Suprapubic skin (tissue), 4 donors: ENCODE measurements at regions not wholly inside any gene's neighbourhood (a gene's known extent, or its start where the extent isn't known, plus 50 kb on each side); places are given as distances from the start of the nearest gene placed in this dataset.

ENCODE experiments used
- CTCF ChIP-seq, 2 donors: fragments of 200-600 bp in 1 of 2; fragments of 450-650 bp in 1 of 2; sonication (generic) in 1 of 2; IDR thresholded peaks; one replicate each; pipeline ENCODE4 v1.5.1; 2016 to 2019; ENCODE audit warnings: antibody characterized with exemption in 2 of 2, mild to moderate bottlenecking in 1 of 2, moderate library complexity in 1 of 2
- POLR2A ChIP-seq, 2 donors: fragments of 450-650 bp; IDR thresholded peaks; one replicate each; pipeline ENCODE4 v1.6.1; 2017; ENCODE audit warnings: antibody characterized with exemption in 2 of 2, mild to moderate bottlenecking in 2 of 2, moderate library complexity in 2 of 2
- POLR2AphosphoS5 ChIP-seq, 3 donors: sonication (generic); formaldehyde crosslinking; IDR thresholded peaks; one replicate each; pipeline ENCODE4 v1.6.1; 2017; ENCODE audit warnings: antibody characterized with exemption in 3 of 3

DNA sequence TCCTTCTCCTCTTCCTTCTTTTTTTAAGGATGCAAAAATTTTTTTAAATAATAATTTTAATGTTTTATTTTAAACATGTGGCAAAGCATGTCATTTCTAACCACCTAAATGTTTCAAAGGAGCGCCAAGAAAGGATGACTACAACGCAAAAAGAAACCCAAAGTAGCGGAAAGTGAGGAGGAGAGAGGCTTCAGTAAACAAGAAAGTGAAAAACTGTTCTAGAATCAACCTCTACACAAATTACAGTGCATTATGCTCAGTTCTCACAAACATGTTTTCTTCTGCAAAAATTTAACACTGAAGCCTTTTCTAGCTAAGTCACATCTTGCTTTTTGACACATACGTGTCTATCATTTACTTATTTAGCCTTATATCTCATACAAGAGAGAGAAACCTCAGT, 948.6 kb downstream of the GATA3 start:
- TF ChIP-seq POLR2A (IDR thresholded peaks at IDR 0.05) (no peak), CTCF (IDR thresholded peaks at IDR 0.05) (no peak), POLR2AphosphoS5 (IDR thresholded peaks at IDR 0.05) (no peak)
